IMR-90 (cell line): ENCODE measurements at regions not wholly inside any gene's neighbourhood (a gene's known extent, or its start where the extent isn't known, plus 50 kb on each side); places are given as distances from the start of the nearest gene placed in this dataset.

Experiments
- ATAC-seq: fragments of 200-7000 bp; cut with Tn5 transposase; 2 replicates; pipeline ENCODE4 v1.9.1; 2020; ENCODE audit warnings: low read depth, mild to moderate bottlenecking, moderate library complexity
- BruUV-seq: library from RNA; stranded (reverse); fragments of 400-500 nt; replicated peaks from 2 replicates; lab custom pipeline; 2021; lab: Mats Ljungman, UMichigan
- CTCF ChIA-PET: fragments of 300-600 bp; formaldehyde crosslinking; extraction: SDS; loops from one replicate; lab custom pipeline; 2021; ENCODE audit warnings: antibody characterized with exemption; lab: Yijun Ruan, JAX
- POLR2A ChIA-PET: fragments of 300-600 bp; sonication (Branson Sonifier 250); formaldehyde crosslinking; loops from one replicate; lab custom pipeline; 2022; ENCODE audit warnings: antibody characterized with exemption; ENCODE audit not compliant: unreplicated experiment; lab: Charles Lee
- DNase-seq: peaks from one replicate; pipeline ENCODE4 v3.0.0; 2013
- H2AFZ ChIP-seq: replicated peaks from 2 replicates; pipeline ENCODE3; 2013; ENCODE audit warnings: low read length, mild to moderate bottlenecking; ENCODE audit not compliant: poor library complexity
- H2AK5ac ChIP-seq: 2 replicates; pipeline ENCODE4 v1.6.1; 2013; ENCODE audit warnings: low read depth, low read length, inconsistent platforms
- H2AK9ac ChIP-seq: replicated peaks from 2 replicates; pipeline ENCODE3; 2013; ENCODE audit warnings: mild to moderate bottlenecking, low read depth, low read length, moderate library complexity; ENCODE audit not compliant: poor library complexity
- H2BK120ac ChIP-seq: 2 replicates; pipeline ENCODE4 v1.6.1; 2013; ENCODE audit warnings: low read depth, low read length, inconsistent platforms
- H2BK15ac ChIP-seq: 3 replicates; pipeline ENCODE4 v1.6.1; 2013; ENCODE audit warnings: low read depth, low read length, inconsistent platforms
- H2BK20ac ChIP-seq: 2 replicates; pipeline ENCODE4 v1.6.1; 2013; ENCODE audit warnings: low read depth, mild to moderate bottlenecking, inconsistent platforms, low read length, moderate library complexity
- H2BK5ac ChIP-seq: 2 replicates; pipeline ENCODE4 v1.6.1; 2013; ENCODE audit warnings: mild to moderate bottlenecking, low read depth, low read length, inconsistent platforms; ENCODE audit not compliant: poor library complexity, severe bottlenecking
- H3K14ac ChIP-seq: replicated peaks from 2 replicates; pipeline ENCODE4 v1.6.1; 2013; ENCODE audit warnings: low read depth, low read length, inconsistent platforms
- H3K18ac ChIP-seq: 2 replicates; pipeline ENCODE4 v1.6.1; 2013; ENCODE audit warnings: low read depth, low read length, control low read depth
- H3K23ac ChIP-seq: 2 replicates; pipeline ENCODE4 v1.6.1; 2013; ENCODE audit warnings: low read depth, low read length, inconsistent platforms
- H3K27ac ChIP-seq: 2 replicates; pipeline ENCODE4 v1.5.1; 2013; ENCODE audit warnings: mild to moderate bottlenecking, control low read depth, low read length; ENCODE audit not compliant: insufficient read depth
- H3K27me3 ChIP-seq: 2 replicates; pipeline ENCODE4 v1.6.1; 2013; ENCODE audit warnings: low read length; ENCODE audit not compliant: control insufficient read depth, insufficient read depth
- H3K36me3 ChIP-seq: 2 replicates; pipeline ENCODE4 v1.6.1; 2013; ENCODE audit warnings: low read length, mixed read lengths; ENCODE audit not compliant: control insufficient read depth, insufficient read depth
- H3K4ac ChIP-seq: 2 replicates; pipeline ENCODE4 v1.6.1; 2013; ENCODE audit warnings: low read depth, low read length, inconsistent platforms
- H3K4me1 ChIP-seq: 2 replicates; pipeline ENCODE4 v1.6.1; 2013; ENCODE audit warnings: low read length, mixed read lengths; ENCODE audit not compliant: control insufficient read depth, insufficient read depth
- H3K4me2 ChIP-seq: 2 replicates; pipeline ENCODE4 v1.6.1; 2013; ENCODE audit warnings: low read depth, mild to moderate bottlenecking, control low read depth, low read length, moderate library complexity
- H3K4me3 ChIP-seq: 2 replicates; pipeline ENCODE4 v1.5.1; 2013; ENCODE audit warnings: low read depth, mild to moderate bottlenecking, control low read depth, low read length, moderate library complexity; ENCODE audit not compliant: insufficient read depth
- H3K56ac ChIP-seq: 2 replicates; pipeline ENCODE4 v1.6.1; 2013; ENCODE audit warnings: low read length, inconsistent platforms; ENCODE audit not compliant: insufficient read depth; ENCODE audit errors: extremely low read depth
- H3K79me1 ChIP-seq, 2 experiments: 2 replicates each; pipeline ENCODE4 v1.6.1; 2013; ENCODE audit warnings: low read length in 2 of 2, inconsistent platforms in 1 of 2, low read depth in 1 of 2
- H3K9ac ChIP-seq: 2 replicates; pipeline ENCODE4 v1.6.1; 2013; ENCODE audit warnings: low read depth, low read length, control low read depth
- H3K9me1 ChIP-seq: 2 replicates; pipeline ENCODE4 v1.6.1; 2013; ENCODE audit warnings: low read length, inconsistent platforms; ENCODE audit not compliant: insufficient read depth
- H3K9me3 ChIP-seq: 2 replicates; pipeline ENCODE4 v1.6.1; 2013; ENCODE audit warnings: low read length; ENCODE audit not compliant: control insufficient read depth, insufficient read depth
- H4K20me1 ChIP-seq: 2 replicates; pipeline ENCODE4 v1.6.1; 2013; ENCODE audit warnings: low read length, inconsistent platforms; ENCODE audit not compliant: insufficient read depth
- H4K5ac ChIP-seq: 2 replicates; pipeline ENCODE4 v1.6.1; 2013; ENCODE audit warnings: mild to moderate bottlenecking, low read depth, low read length, control low read depth
- H4K8ac ChIP-seq, 2 experiments: 2 replicates each; pipeline ENCODE4 v1.6.1; 2013; ENCODE audit warnings: low read depth in 2 of 2, low read length in 2 of 2, control low read depth in 1 of 2, inconsistent platforms in 1 of 2
- H4K91ac ChIP-seq: 2 replicates; pipeline ENCODE4 v1.6.1; 2013; ENCODE audit warnings: low read depth, low read length, inconsistent platforms; ENCODE audit not compliant: insufficient read depth
- CTCF ChIP-seq: conservative IDR thresholded peaks from 2 replicates; pipeline ENCODE4 v1.5.1; 2012; ENCODE audit warnings: mild to moderate bottlenecking, low read depth, low read length, improper control_type of control experiment
- NFE2L2 ChIP-seq: fragments of 150-350 bp; IDR thresholded peaks from 2 replicates; pipeline ENCODE4 v1.6.1; 2016; ENCODE audit warnings: low read depth, mild to moderate bottlenecking, low read length
- RAD21 ChIP-seq: IDR thresholded peaks from 2 replicates; pipeline ENCODE4 v1.6.1; 2012; ENCODE audit warnings: low read length, improper control_type of control experiment
- RFX5 ChIP-seq: IDR thresholded peaks from 2 replicates; pipeline ENCODE4 v1.8.0; 2012; ENCODE audit warnings: low read depth, mild to moderate bottlenecking, low read length, moderate library complexity
- WGBS, 2 experiments: methylation state at CpG; one replicate each; pipeline versions ENCODE4 v1.1.5 to v1.1.7; 2013; ENCODE audit warnings: missing lambda C conversion rate in 2 of 2; ENCODE audit not compliant: insufficient read length in 1 of 2; ENCODE audit errors: extremely low coverage in 2 of 2; 5-methylcytosine and 5-hydroxymethylcytosine counted together
- dilution Hi-C: fragments of 300-500 bp; cut with HindIII; formaldehyde crosslinking; loops from one replicate; pipeline ENCODE4 v1.14.3; 2018; ENCODE audit warnings: low sequenced_read_pairs; ENCODE audit not compliant: unreplicated experiment
- in situ Hi-C: fragments of 300-500 bp; cut with MboI; formaldehyde crosslinking; loops from 3 replicates; pipeline ENCODE4 v1.14.3; 2019; ENCODE audit warnings: low sequenced_read_pairs, inconsistent platforms, mixed read lengths
- intact Hi-C: fragments of 100-400 bp; cut with micrococcal nuclease; formaldehyde crosslinking; loops from 2 replicates; pipeline ENCODE4 v1.10.0; 2022

- Histone ChIP-seq H2BK5ac (no peak overlapping the region), H2BK15ac (0 out of 3 replicates have a peak overlapping the region, but pooled peaks have one; percentile 14), H3K79me1 (no peaks in the 10 kb centered on the region), H2BK120ac (no peak overlapping the region), H3K27ac (no peak overlapping the region), H3K9ac (no peak overlapping the region), H2BK20ac (peak overlapping the region; percentile 26; the same call in 1 of the 2 replicates), H4K5ac (no peak overlapping the region), H3K23ac (no peak overlapping the region), H3K9me1 (0 out of 2 replicates have a peak, but pooled peaks cover 2% of the 10 kb centered on the region), H3K14ac (no peak overlapping the region), H4K91ac (no peak overlapping the region), H2AK5ac (no peak overlapping the region; the same call in 1 of the 2 replicates), H2AK9ac (no peak overlapping the region), H4K8ac (no peak overlapping the region), H3K36me3 (no peaks in the 10 kb centered on the region), H3K27me3 (peaks cover 3% of the 10 kb centered on the region; the same call in 1 of the 2 replicates), H3K9me3 (no peaks in the 10 kb centered on the region), H3K4me3 (no peak overlapping the region), H2AFZ (no peak overlapping the region), H3K4me1 (peaks cover 4% of the 10 kb centered on the region), H3K18ac (no peak overlapping the region; the same call in 1 of the 2 replicates), H4K20me1 (no peaks in the 10 kb centered on the region), H3K4me2 (no peak overlapping the region), H3K4ac (no peak overlapping the region; the same call in 1 of the 2 replicates), H3K56ac (no peak overlapping the region)
- TF ChIP-seq RFX5: no peak
- TF ChIP-seq NFE2L2: no peak
- no peak for TF ChIP-seq RAD21
- no peak for TF ChIP-seq CTCF
- intact Hi-C loops: no loop called here
- no CpG with 5 or more reads among the region's 5 CpGs for WGBS, 2 experiments
- DNase-seq (no peak), ATAC-seq (no peak)
- no TSS peak for BruUV-seq
- ChIA-PET CTCF (no interaction called here), POLR2A (no interaction called here)
- in situ Hi-C loops: no loop called here
- dilution Hi-C loops: no loop called here
Measured at GRCh38 chr10:88092973-88093372, 229.5 kb downstream of the PTEN start.
